H1 (cell line): ENCODE measurements at regions not wholly inside any gene's neighbourhood (a gene's known extent, or its start where the extent isn't known, plus 50 kb on each side); places are given as distances from the start of the nearest gene placed in this dataset.

Experiments used
- BCL11A ChIP-seq, 2 experiments: IDR thresholded peaks; one replicate each; pipeline ENCODE4 v1.6.1; 2011; ENCODE audit warnings: low read depth in 2 of 2, low read length in 2 of 2, mild to moderate bottlenecking in 2 of 2
- CBX8 ChIP-seq: fragments of 300-800, 300-1000 bp; sonication (generic); IDR thresholded peaks from 2 replicates; pipeline ENCODE4 v1.7.1; 2016; ENCODE audit warnings: low read depth, low read length, borderline replicate concordance
- EGR1 ChIP-seq: IDR thresholded peaks from 2 replicates; pipeline ENCODE4 v1.6.1; 2011; ENCODE audit warnings: low read depth, low read length, borderline replicate concordance
- EP300 ChIP-seq, 2 experiments: IDR thresholded peaks; 1 replicate in 1 of 2; 2 replicates in 1 of 2; pipeline ENCODE4 v1.6.1; 2011 to 2012; ENCODE audit warnings: low read depth in 2 of 2, low read length in 2 of 2, mild to moderate bottlenecking in 2 of 2, borderline replicate concordance in 1 of 2, inconsistent platforms in 1 of 2, moderate library complexity in 1 of 2
- FOSL1 ChIP-seq: IDR thresholded peaks from 2 replicates; pipeline ENCODE4 v1.6.1; 2011; ENCODE audit warnings: mild to moderate bottlenecking, low read depth, low read length, moderate library complexity; ENCODE audit not compliant: insufficient read depth
- GTF2F1 ChIP-seq: IDR thresholded peaks from 2 replicates; pipeline ENCODE4 v1.6.1; 2012; ENCODE audit warnings: low read depth, low read length, improper control_type of control experiment, borderline replicate concordance
- KDM1A ChIP-seq: fragments of 200-600, 300-600 bp; sonication (generic); IDR thresholded peaks from 2 replicates; pipeline ENCODE4 v1.7.1; 2016; ENCODE audit warnings: mild to moderate bottlenecking, low read length, borderline replicate concordance
- KDM5A ChIP-seq: fragments of 200-600 bp; IDR thresholded peaks from 2 replicates; pipeline ENCODE4 v1.7.1; 2012; ENCODE audit warnings: mild to moderate bottlenecking, low read length, inconsistent platforms, mixed read lengths
- PHF8 ChIP-seq: fragments of 200-600 bp; sonication (generic); conservative IDR thresholded peaks from 2 replicates; pipeline ENCODE4 v1.7.1; 2012; ENCODE audit warnings: low read depth, mild to moderate bottlenecking, inconsistent platforms, low read length, moderate library complexity
- SIN3A ChIP-seq, 2 experiments: IDR thresholded peaks in 1 of 2; conservative IDR thresholded peaks in 1 of 2; 2 replicates each; pipeline ENCODE4 v1.6.1; 2011 to 2012; ENCODE audit warnings: low read length in 2 of 2, improper control_type of control experiment in 1 of 2, low read depth in 1 of 2, mild to moderate bottlenecking in 1 of 2
- SP4 ChIP-seq: IDR thresholded peaks from 2 replicates; pipeline ENCODE4 v1.6.1; 2012; ENCODE audit warnings: low read length, inconsistent platforms
- TF ChIP-seq, protein P1 (sequence below): fragments of 300-600 bp; sonication (generic); IDR thresholded peaks from 2 replicates; pipeline ENCODE4 v1.7.1; 2012; ENCODE audit warnings: low read length, moderate library complexity, mild to moderate bottlenecking, inconsistent platforms; ENCODE audit not compliant: insufficient replicate concordance

GRCh38 chr5:42277293-42277692 lies 145.9 kb upstream of the GHR start (continued):
- TF ChIP-seq, protein P1, sequence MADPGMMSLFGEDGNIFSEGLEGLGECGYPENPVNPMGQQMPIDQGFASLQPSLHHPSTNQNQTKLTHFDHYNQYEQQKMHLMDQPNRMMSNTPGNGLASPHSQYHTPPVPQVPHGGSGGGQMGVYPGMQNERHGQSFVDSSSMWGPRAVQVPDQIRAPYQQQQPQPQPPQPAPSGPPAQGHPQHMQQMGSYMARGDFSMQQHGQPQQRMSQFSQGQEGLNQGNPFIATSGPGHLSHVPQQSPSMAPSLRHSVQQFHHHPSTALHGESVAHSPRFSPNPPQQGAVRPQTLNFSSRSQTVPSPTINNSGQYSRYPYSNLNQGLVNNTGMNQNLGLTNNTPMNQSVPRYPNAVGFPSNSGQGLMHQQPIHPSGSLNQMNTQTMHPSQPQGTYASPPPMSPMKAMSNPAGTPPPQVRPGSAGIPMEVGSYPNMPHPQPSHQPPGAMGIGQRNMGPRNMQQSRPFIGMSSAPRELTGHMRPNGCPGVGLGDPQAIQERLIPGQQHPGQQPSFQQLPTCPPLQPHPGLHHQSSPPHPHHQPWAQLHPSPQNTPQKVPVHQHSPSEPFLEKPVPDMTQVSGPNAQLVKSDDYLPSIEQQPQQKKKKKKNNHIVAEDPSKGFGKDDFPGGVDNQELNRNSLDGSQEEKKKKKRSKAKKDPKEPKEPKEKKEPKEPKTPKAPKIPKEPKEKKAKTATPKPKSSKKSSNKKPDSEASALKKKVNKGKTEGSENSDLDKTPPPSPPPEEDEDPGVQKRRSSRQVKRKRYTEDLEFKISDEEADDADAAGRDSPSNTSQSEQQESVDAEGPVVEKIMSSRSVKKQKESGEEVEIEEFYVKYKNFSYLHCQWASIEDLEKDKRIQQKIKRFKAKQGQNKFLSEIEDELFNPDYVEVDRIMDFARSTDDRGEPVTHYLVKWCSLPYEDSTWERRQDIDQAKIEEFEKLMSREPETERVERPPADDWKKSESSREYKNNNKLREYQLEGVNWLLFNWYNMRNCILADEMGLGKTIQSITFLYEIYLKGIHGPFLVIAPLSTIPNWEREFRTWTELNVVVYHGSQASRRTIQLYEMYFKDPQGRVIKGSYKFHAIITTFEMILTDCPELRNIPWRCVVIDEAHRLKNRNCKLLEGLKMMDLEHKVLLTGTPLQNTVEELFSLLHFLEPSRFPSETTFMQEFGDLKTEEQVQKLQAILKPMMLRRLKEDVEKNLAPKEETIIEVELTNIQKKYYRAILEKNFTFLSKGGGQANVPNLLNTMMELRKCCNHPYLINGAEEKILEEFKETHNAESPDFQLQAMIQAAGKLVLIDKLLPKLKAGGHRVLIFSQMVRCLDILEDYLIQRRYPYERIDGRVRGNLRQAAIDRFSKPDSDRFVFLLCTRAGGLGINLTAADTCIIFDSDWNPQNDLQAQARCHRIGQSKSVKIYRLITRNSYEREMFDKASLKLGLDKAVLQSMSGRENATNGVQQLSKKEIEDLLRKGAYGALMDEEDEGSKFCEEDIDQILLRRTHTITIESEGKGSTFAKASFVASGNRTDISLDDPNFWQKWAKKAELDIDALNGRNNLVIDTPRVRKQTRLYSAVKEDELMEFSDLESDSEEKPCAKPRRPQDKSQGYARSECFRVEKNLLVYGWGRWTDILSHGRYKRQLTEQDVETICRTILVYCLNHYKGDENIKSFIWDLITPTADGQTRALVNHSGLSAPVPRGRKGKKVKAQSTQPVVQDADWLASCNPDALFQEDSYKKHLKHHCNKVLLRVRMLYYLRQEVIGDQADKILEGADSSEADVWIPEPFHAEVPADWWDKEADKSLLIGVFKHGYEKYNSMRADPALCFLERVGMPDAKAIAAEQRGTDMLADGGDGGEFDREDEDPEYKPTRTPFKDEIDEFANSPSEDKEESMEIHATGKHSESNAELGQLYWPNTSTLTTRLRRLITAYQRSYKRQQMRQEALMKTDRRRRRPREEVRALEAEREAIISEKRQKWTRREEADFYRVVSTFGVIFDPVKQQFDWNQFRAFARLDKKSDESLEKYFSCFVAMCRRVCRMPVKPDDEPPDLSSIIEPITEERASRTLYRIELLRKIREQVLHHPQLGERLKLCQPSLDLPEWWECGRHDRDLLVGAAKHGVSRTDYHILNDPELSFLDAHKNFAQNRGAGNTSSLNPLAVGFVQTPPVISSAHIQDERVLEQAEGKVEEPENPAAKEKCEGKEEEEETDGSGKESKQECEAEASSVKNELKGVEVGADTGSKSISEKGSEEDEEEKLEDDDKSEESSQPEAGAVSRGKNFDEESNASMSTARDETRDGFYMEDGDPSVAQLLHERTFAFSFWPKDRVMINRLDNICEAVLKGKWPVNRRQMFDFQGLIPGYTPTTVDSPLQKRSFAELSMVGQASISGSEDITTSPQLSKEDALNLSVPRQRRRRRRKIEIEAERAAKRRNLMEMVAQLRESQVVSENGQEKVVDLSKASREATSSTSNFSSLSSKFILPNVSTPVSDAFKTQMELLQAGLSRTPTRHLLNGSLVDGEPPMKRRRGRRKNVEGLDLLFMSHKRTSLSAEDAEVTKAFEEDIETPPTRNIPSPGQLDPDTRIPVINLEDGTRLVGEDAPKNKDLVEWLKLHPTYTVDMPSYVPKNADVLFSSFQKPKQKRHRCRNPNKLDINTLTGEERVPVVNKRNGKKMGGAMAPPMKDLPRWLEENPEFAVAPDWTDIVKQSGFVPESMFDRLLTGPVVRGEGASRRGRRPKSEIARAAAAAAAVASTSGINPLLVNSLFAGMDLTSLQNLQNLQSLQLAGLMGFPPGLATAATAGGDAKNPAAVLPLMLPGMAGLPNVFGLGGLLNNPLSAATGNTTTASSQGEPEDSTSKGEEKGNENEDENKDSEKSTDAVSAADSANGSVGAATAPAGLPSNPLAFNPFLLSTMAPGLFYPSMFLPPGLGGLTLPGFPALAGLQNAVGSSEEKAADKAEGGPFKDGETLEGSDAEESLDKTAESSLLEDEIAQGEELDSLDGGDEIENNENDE, result no peak
- no peak for TF ChIP-seq PHF8
- no peak for TF ChIP-seq SIN3A (conservative IDR thresholded peaks at IDR 0.05 in 1 of 2, IDR thresholded peaks at IDR 0.05 in 1 of 2; ENCODE audit: low read depth in 1 of 2, low read length in 2 of 2)
- TF ChIP-seq GTF2F1, result no peak
- TF ChIP-seq SP4, result no peak
- TF ChIP-seq KDM1A, result no peak
- TF ChIP-seq CBX8, result no peak
- no peak for TF ChIP-seq BCL11A (IDR thresholded peaks at IDR 0.05; ENCODE audit: low read depth in 2 of 2, low read length in 2 of 2)
- TF ChIP-seq FOSL1, result no peak
- no peak for TF ChIP-seq KDM5A
- no peak for TF ChIP-seq EGR1
- TF ChIP-seq EP300 (IDR thresholded peaks at IDR 0.05; ENCODE audit: borderline replicate concordance in 1 of 2, low read depth in 2 of 2, low read length in 2 of 2), result no peak
